ENCODE measurements at regions not wholly inside any gene's neighbourhood (a gene's known extent, or its start where the extent isn't known, plus 50 kb on each side); places are given as distances from the start of the nearest gene placed in this dataset.

- no peak for DNase-seq
- H3K27ac ChIP-seq, result no peak overlapping the region
- H3K9me3 ChIP-seq, result no peaks in the 10 kb centered on the region
- intact Hi-C loops (cut with DNase I; ENCODE audit: low total_unique reads), result no loop called here
- no peaks in the 10 kb centered on the region for H3K36me3 ChIP-seq
- no peaks in the 10 kb centered on the region for H3K4me1 ChIP-seq
- H3K27me3 ChIP-seq (replicated peaks in 1 of 7), result no peaks in the 10 kb centered on the region
- no peak overlapping the region for H3K4me3 ChIP-seq
- TF ChIP-seq CTCF (IDR thresholded peaks at IDR 0.05 in 8 of 11, conservative IDR thresholded peaks at IDR 0.05 in 3 of 11) (no peak), POLR2AphosphoS5 (IDR thresholded peaks at IDR 0.05) (no peak), POLR2A (IDR thresholded peaks at IDR 0.05) (no peak)
Measured at GRCh38 chr17:69959283-69959682, 115.7 kb upstream of the KCNJ16 start.

GRCh38 chr17:69960755-69961154, 114.3 kb upstream of the KCNJ16 start:
- Histone ChIP-seq H3K27me3 (replicated peaks in 1 of 7) (no peaks in the 10 kb centered on the region), H3K36me3 (no peaks in the 10 kb centered on the region), H3K9me3 (peaks cover 0 to 15% (median 7%) of the 10 kb centered on the region in 8 donors), H3K27ac (no peak overlapping the region), H3K4me1 (no peaks in the 10 kb centered on the region), H3K4me3 (no peak overlapping the region)
- no peak for DNase-seq
- intact Hi-C loops (cut with DNase I; ENCODE audit: low total_unique reads), result no loop called here
- TF ChIP-seq POLR2AphosphoS5 (IDR thresholded peaks at IDR 0.05), result no peak

- Histone ChIP-seq H3K9me3 (peaks cover 0 to 19% (median 7%) of the 10 kb centered on the region in 8 donors), H3K27me3 (replicated peaks in 1 of 7) (no peaks in the 10 kb centered on the region), H3K4me3 (no peak overlapping the region), H3K36me3 (no peaks in the 10 kb centered on the region), H3K4me1 (no peaks in the 10 kb centered on the region), H3K27ac (no peak overlapping the region)
- intact Hi-C loops (cut with DNase I; ENCODE audit: low total_unique reads), result no loop called here
- DNase-seq, result no peak
- TF ChIP-seq CTCF (IDR thresholded peaks at IDR 0.05 in 8 of 11, conservative IDR thresholded peaks at IDR 0.05 in 3 of 11), result no peak
- no peak for TF ChIP-seq POLR2AphosphoS5 (IDR thresholded peaks at IDR 0.05)
- no peak for TF ChIP-seq POLR2A (IDR thresholded peaks at IDR 0.05)
- 53 to 80% (median 69%) methylated on average over 7 of the region's 7 CpGs for WGBS, 5 donors
Measured at GRCh38 chr17:69961501-69962145, 113.4 kb upstream of the KCNJ16 start.

GRCh38 chr17:69962436-69962995, 112.5 kb upstream of the KCNJ16 start:
- WGBS, 5 donors, result 84 to 96% (median 87%) methylated on average over 2 of the region's 2 CpGs

More at GRCh38 chr17:69962436-69962995, 112.5 kb upstream of the KCNJ16 start:
- no peaks in the 10 kb centered on the region for H3K27me3 ChIP-seq (replicated peaks in 1 of 7)
- no peak overlapping the region for H3K4me3 ChIP-seq
- H3K9me3 ChIP-seq, result peaks cover 0 to 19% (median 7%) of the 10 kb centered on the region in 8 donors
- no peak overlapping the region for H3K27ac ChIP-seq
- no peaks in the 10 kb centered on the region for H3K4me1 ChIP-seq
- no peak for DNase-seq
- TF ChIP-seq CTCF (IDR thresholded peaks at IDR 0.05 in 8 of 11, conservative IDR thresholded peaks at IDR 0.05 in 3 of 11), result no peak
- TF ChIP-seq POLR2AphosphoS5 (IDR thresholded peaks at IDR 0.05), result no peak
- TF ChIP-seq POLR2A (IDR thresholded peaks at IDR 0.05), result no peak
- no peaks in the 10 kb centered on the region for H3K36me3 ChIP-seq
- intact Hi-C loops (cut with DNase I; ENCODE audit: low total_unique reads), result no loop called here
